Mammary epithelial cell (primary cell): ENCODE measurements at regions not wholly inside any gene's neighbourhood (a gene's known extent, or its start where the extent isn't known, plus 50 kb on each side); places are given as distances from the start of the nearest gene placed in this dataset.

Source experiments
- CTCF ChIP-seq, 2 donors: IDR thresholded peaks in 1 of 2; conservative IDR thresholded peaks in 1 of 2; 2 replicates each; pipeline ENCODE4 v1.5.1; 2011 to 2012; ENCODE audit warnings: inconsistent platforms in 2 of 2, low read length in 2 of 2, mild to moderate bottlenecking in 2 of 2, control low read depth in 1 of 2, low read depth in 1 of 2; ENCODE audit not compliant: insufficient read depth in 1 of 2; ENCODE audit errors: extremely low read depth in 1 of 2
- EZH2 ChIP-seq: IDR thresholded peaks from 2 replicates; pipeline ENCODE4 v1.6.1; 2012; ENCODE audit warnings: low read length, inconsistent platforms, borderline replicate concordance

GRCh38 chr12:107444771-107445170 is 240.8 kb upstream of the PWP1 start:
- TF ChIP-seq CTCF (conservative IDR thresholded peaks at IDR 0.05 in 1 of 2, IDR thresholded peaks at IDR 0.05 in 1 of 2; ENCODE audit: extremely low read depth in 1 of 2, insufficient read depth in 1 of 2, low read depth in 1 of 2, low read length in 2 of 2) (no peak), EZH2 (no peak)
